ENCODE measurements at regions not wholly inside any gene's neighbourhood (a gene's known extent, or its start where the extent isn't known, plus 50 kb on each side); places are given as distances from the start of the nearest gene placed in this dataset.
A peak's percentile ranks its signal among the peaks of the same experiment; 100 is the strongest.

- TF ChIP-seq, protein P1, sequence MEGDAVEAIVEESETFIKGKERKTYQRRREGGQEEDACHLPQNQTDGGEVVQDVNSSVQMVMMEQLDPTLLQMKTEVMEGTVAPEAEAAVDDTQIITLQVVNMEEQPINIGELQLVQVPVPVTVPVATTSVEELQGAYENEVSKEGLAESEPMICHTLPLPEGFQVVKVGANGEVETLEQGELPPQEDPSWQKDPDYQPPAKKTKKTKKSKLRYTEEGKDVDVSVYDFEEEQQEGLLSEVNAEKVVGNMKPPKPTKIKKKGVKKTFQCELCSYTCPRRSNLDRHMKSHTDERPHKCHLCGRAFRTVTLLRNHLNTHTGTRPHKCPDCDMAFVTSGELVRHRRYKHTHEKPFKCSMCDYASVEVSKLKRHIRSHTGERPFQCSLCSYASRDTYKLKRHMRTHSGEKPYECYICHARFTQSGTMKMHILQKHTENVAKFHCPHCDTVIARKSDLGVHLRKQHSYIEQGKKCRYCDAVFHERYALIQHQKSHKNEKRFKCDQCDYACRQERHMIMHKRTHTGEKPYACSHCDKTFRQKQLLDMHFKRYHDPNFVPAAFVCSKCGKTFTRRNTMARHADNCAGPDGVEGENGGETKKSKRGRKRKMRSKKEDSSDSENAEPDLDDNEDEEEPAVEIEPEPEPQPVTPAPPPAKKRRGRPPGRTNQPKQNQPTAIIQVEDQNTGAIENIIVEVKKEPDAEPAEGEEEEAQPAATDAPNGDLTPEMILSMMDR (IDR thresholded peaks at IDR 0.05): peak in 3 of 5 experiments; percentile 9 to 24 (median 15)
- no peak for TF ChIP-seq POLR2A (IDR thresholded peaks at IDR 0.05)
Observed at GRCh38 chr11:62054484-62055121, 69.2 kb upstream of the INCENP start.

Measured in tibial nerve (tissue), 3 donors.